ENCODE measurements at regions not wholly inside any gene's neighbourhood (a gene's known extent, or its start where the extent isn't known, plus 50 kb on each side); places are given as distances from the start of the nearest gene placed in this dataset.

GRCh38 chr2:193783681-193784080 lies 1588.9 kb upstream of the TMEFF2 start:
- TF ChIP-seq CTCF (conservative IDR thresholded peaks at IDR 0.05; ENCODE audit: low read depth, low read length) (no peak), EZH2phosphoT487 (IDR thresholded peaks at IDR 0.05; ENCODE audit: borderline replicate concordance, low read length) (no peak), EZH2 (IDR thresholded peaks at IDR 0.05; ENCODE audit: low read length, unreplicated experiment) (no peak)
